GM13976 (cell line): ENCODE measurements at regions not wholly inside any gene's neighbourhood (a gene's known extent, or its start where the extent isn't known, plus 50 kb on each side); places are given as distances from the start of the nearest gene placed in this dataset.

Source experiments
- DNase-seq: peaks from one replicate; pipeline ENCODE4 v3.0.0; 2012; ENCODE audit warnings: low spot score
- CTCF ChIP-seq: IDR thresholded peaks from 2 replicates; pipeline ENCODE4 v1.5.1; 2012; ENCODE audit warnings: borderline replicate concordance, mild to moderate bottlenecking; ENCODE audit not compliant: insufficient read depth; ENCODE audit errors: extremely low read depth, missing control alignments, control extremely low read depth
- in situ Hi-C: fragments of 300-500 bp; cut with MboI; formaldehyde crosslinking; loops from one replicate; pipeline ENCODE4 v1.12.0; 2022; ENCODE audit warnings: low sequenced_read_pairs, mixed read lengths, inconsistent platforms; ENCODE audit not compliant: unreplicated experiment

GRCh38 chr5:57671371-57671770 is 188.8 kb upstream of the ACTBL2 start:
- DNase-seq, result no peak
- no peak for TF ChIP-seq CTCF
- in situ Hi-C loops, result no loop called here

GRCh38 chr5:57666582-57666981 is 184.0 kb upstream of the ACTBL2 start:
- in situ Hi-C loops, result no loop called here
- no peak for DNase-seq
- TF ChIP-seq CTCF, result no peak

- no peak for TF ChIP-seq CTCF
- in situ Hi-C loops, result no loop called here
- no peak for DNase-seq
These were observed 182.7 kb upstream of the ACTBL2 start for GRCh38 chr5:57665146-57665936.

DNA sequence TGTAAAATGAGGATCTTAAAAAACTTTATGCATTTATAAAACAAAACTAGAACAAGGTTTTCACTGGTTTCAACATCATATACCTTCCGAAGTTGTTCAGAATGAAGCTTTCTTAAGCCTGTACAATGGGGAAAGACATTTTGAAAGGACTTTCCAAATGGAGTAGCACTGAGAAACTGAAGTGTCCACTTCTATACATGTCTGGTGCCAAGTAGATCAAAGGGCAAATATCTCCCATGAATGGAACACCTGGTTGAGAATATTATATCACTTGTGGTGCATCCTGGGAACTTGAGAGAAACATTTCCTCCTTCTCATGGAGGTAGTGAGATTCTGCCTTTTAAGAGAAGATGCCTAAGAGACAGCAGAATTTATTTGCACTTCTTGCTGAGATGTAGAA is 182.1 kb upstream of the ACTBL2 start:
- no peak for DNase-seq
- in situ Hi-C loops, result no loop called here
- TF ChIP-seq CTCF, result no peak

DNA sequence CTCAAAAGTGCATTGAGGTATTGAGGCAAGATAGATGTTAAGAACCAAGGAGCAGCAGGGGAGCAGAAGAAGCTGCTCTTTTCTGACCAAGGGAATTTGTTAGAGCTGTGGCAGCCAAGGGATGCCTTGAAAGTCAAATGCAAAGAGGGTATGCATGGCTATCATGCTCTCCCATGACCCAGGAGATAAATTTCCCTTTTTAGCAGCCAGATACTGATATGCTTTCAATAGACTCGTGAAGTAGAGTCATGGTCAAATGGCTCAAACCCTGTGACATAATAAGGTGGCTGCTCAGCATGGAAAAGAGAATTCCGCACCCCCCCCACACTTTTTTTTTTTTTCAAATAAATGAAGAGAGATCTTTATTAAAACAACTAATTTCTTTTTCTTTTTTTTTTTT is 180.9 kb upstream of the ACTBL2 start:
- no peak for TF ChIP-seq CTCF
- no peak for DNase-seq
- in situ Hi-C loops, result no loop called here

DNA sequence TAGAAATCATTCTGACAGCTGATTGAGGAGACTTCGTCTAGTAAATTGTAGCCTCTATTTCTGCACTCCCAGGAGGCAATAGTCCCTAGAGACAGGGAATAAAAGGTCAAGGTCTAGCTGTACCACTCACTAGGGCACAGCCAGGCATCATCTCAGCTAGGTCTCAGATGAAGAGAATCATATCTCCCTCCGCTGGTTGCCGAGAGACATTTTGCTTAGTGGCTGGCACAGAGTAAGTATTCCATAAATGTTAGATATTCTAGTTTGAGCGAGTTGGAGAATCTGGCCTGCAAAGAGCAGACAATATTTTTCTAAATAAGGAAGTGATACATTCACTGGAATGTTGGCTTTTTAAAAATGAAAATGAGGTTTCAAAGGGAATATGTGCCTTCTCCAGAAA is 180.4 kb upstream of the ACTBL2 start:
- no peak for TF ChIP-seq CTCF
- in situ Hi-C loops, result no loop called here
- no peak for DNase-seq

GRCh38 chr5:57659886-57660285 is 177.3 kb upstream of the ACTBL2 start:
- in situ Hi-C loops, result no loop called here
- no peak for DNase-seq
- no peak for TF ChIP-seq CTCF
